PC-3 (cell line): ENCODE measurements at regions not wholly inside any gene's neighbourhood (a gene's known extent, or its start where the extent isn't known, plus 50 kb on each side); places are given as distances from the start of the nearest gene placed in this dataset.
A peak's percentile ranks its signal among the peaks of the same experiment; 100 is the strongest.

Experiments
- ATAC-seq: fragments of 200-7000 bp; cut with Tn5 transposase; 2 replicates; pipeline ENCODE4 v1.9.1; 2020; ENCODE audit warnings: mild to moderate bottlenecking, moderate library complexity
- BruUV-seq: library from RNA; stranded (reverse); fragments of 400-500 nt; replicated peaks from 2 replicates; lab custom pipeline; 2021; lab: Mats Ljungman, UMichigan
- CTCF ChIA-PET: fragments of 300-600 bp; sonication (Branson Sonifier 250); formaldehyde crosslinking; loops from one replicate; lab custom pipeline; 2022; ENCODE audit warnings: antibody characterized with exemption; lab: Charles Lee
- POLR2A ChIA-PET: fragments of 300-600 bp; sonication (Branson Sonifier 250); formaldehyde crosslinking; loops from one replicate; lab custom pipeline; 2022; ENCODE audit warnings: antibody characterized with exemption; ENCODE audit not compliant: unreplicated experiment; lab: Charles Lee
- DNase-seq: peaks from one replicate; pipeline ENCODE4 v3.0.0-alpha.2; 2015
- H2AFZ ChIP-seq: fragments of 300-600 bp; sonication (generic); 2 replicates; pipeline ENCODE4 v1.6.0; 2016; ENCODE audit warnings: antibody characterized with exemption, low read length
- H3F3A ChIP-seq: fragments of 300-600 bp; sonication (generic); one replicate; pipeline ENCODE4 v1.6.0; 2017; ENCODE audit warnings: antibody characterized with exemption, low read length, control low read depth, mild to moderate bottlenecking; ENCODE audit not compliant: unreplicated experiment
- H3K27ac ChIP-seq: fragments of 300-600 bp; sonication (generic); 2 replicates; pipeline ENCODE4 v1.5.1; 2016; ENCODE audit warnings: mild to moderate bottlenecking, low read length
- H3K27me3 ChIP-seq: fragments of 300-600 bp; sonication (generic); 2 replicates; pipeline ENCODE4 v1.6.1; 2016; ENCODE audit warnings: low read length, mixed read lengths
- H3K36me3 ChIP-seq: fragments of 300-600 bp; sonication (generic); 2 replicates; pipeline ENCODE4 v1.6.1; 2016; ENCODE audit warnings: low read depth, mixed run types, low read length, mixed read lengths
- H3K4me1 ChIP-seq: fragments of 300-600 bp; sonication (generic); 2 replicates; pipeline ENCODE4 v1.5.1; 2016; ENCODE audit warnings: low read length; ENCODE audit not compliant: insufficient read depth
- H3K4me2 ChIP-seq: fragments of 300-600 bp; sonication (generic); 2 replicates; pipeline ENCODE4 v1.6.0; 2016; ENCODE audit warnings: low read length
- H3K4me3 ChIP-seq: fragments of 300-600 bp; sonication (generic); 2 replicates; pipeline ENCODE4 v1.5.1; 2016; ENCODE audit warnings: mild to moderate bottlenecking, low read length, mixed read lengths
- H3K79me2 ChIP-seq: fragments of 300-600 bp; sonication (generic); 2 replicates; pipeline ENCODE4 v1.6.1; 2017; ENCODE audit warnings: low read length, mixed read lengths
- H3K9ac ChIP-seq: fragments of 300-600 bp; sonication (generic); 2 replicates; pipeline ENCODE4 v1.6.0; 2016; ENCODE audit warnings: mild to moderate bottlenecking, low read length
- H3K9me2 ChIP-seq: fragments of 300-600 bp; sonication (generic); replicated peaks from 2 replicates; pipeline ENCODE4 v1.6.1; 2016; ENCODE audit warnings: mixed run types, low read length, mixed read lengths
- H3K9me3 ChIP-seq: fragments of 300-600 bp; sonication (generic); 2 replicates; pipeline ENCODE4 v1.6.1; 2016; ENCODE audit warnings: low read length, mixed read lengths
- H4K20me1 ChIP-seq: fragments of 300-600 bp; sonication (generic); 2 replicates; pipeline ENCODE4 v1.6.1; 2016; ENCODE audit warnings: low read length, mixed read lengths
- CTCF ChIP-seq: fragments of 300-600 bp; sonication (generic); conservative IDR thresholded peaks from 2 replicates; pipeline ENCODE4 v1.5.1; 2017; ENCODE audit warnings: antibody characterized with exemption, low read depth, mild to moderate bottlenecking, low read length
- EZH2 ChIP-seq: fragments of 300-600 bp; sonication (generic); IDR thresholded peaks from one replicate; pipeline ENCODE4 v1.6.1; 2017; ENCODE audit warnings: antibody characterized with exemption, mild to moderate bottlenecking, low read length; ENCODE audit not compliant: unreplicated experiment
- EZH2phosphoT487 ChIP-seq: fragments of 300-600 bp; sonication (generic); IDR thresholded peaks from 2 replicates; pipeline ENCODE4 v1.6.1; 2018; ENCODE audit warnings: mild to moderate bottlenecking, antibody characterized with exemption, low read length, borderline replicate concordance
- intact Hi-C: fragments of 100-400 bp; cut with micrococcal nuclease; formaldehyde crosslinking; loops from 2 replicates; pipeline ENCODE4 v1.9.0; 2023

- H3K27me3 ChIP-seq = no peaks in the 10 kb centered on the region
- H4K20me1 ChIP-seq = no peaks in the 10 kb centered on the region
- no peaks in the 10 kb centered on the region for H3K79me2 ChIP-seq
- H3K9me2 ChIP-seq = peaks cover 8% of the 10 kb centered on the region; the same call in 1 of the 2 replicates
- H3K9me3 ChIP-seq = no peaks in the 10 kb centered on the region
- H3F3A ChIP-seq = no peaks in the 10 kb centered on the region
- H3K27ac ChIP-seq = peak overlapping the region; percentile 56
- H3K4me1 ChIP-seq = peaks cover 32% of the 10 kb centered on the region
- no peak overlapping the region for H3K4me3 ChIP-seq
- POLR2A ChIA-PET = no interaction called here
- intact Hi-C loops = loop anchor here (1.0 kb wide), 4 partner anchors 15 to 94 kb away; no protein-coding TSS in a partner anchor
- CTCF ChIA-PET = interaction anchor here (0.7 kb wide), 1 partner anchor 22 kb away, joined by 3 read pairs; no protein-coding TSS in a partner anchor
- H2AFZ ChIP-seq = no peak overlapping the region
- TF ChIP-seq EZH2 (no peak), CTCF (no peak), EZH2phosphoT487 (no peak)
- H3K9ac ChIP-seq = no peak overlapping the region
- H3K4me2 ChIP-seq = peak overlapping the region; percentile 24
- H3K36me3 ChIP-seq = no peaks in the 10 kb centered on the region
- ATAC-seq = peak; percentile 79
- peak; percentile 95 for DNase-seq
- BruUV-seq = no TSS peak
Measured at GRCh38 chr14:55847766-55848165, 267.8 kb downstream of the KTN1 start.

GRCh38 chr14:55848964-55849363 is 269.0 kb downstream of the KTN1 start:
- Histone ChIP-seq H3K27ac (no peak overlapping the region), H3K4me2 (no peak overlapping the region), H3K9ac (no peak overlapping the region), H3K4me3 (no peak overlapping the region), H3K4me1 (peaks cover 32% of the 10 kb centered on the region), H3K79me2 (no peaks in the 10 kb centered on the region), H3K9me3 (no peaks in the 10 kb centered on the region), H4K20me1 (no peaks in the 10 kb centered on the region), H2AFZ (no peak overlapping the region), H3K27me3 (no peaks in the 10 kb centered on the region), H3F3A (no peaks in the 10 kb centered on the region), H3K36me3 (no peaks in the 10 kb centered on the region), H3K9me2 (peaks cover 8% of the 10 kb centered on the region; the same call in 1 of the 2 replicates)
- intact Hi-C loops = no loop called here
- POLR2A ChIA-PET = no interaction called here
- TF ChIP-seq CTCF = no peak
- no TSS peak for BruUV-seq
- CTCF ChIA-PET = no interaction called here
- ATAC-seq (no peak), DNase-seq (no peak)

GRCh38 chr14:55849833-55850232 is 268.4 kb upstream of the PELI2 start:
- Histone ChIP-seq H2AFZ (no peak overlapping the region), H3K4me1 (peaks cover 32% of the 10 kb centered on the region), H3K27ac (no peak overlapping the region), H3K36me3 (no peaks in the 10 kb centered on the region), H3K4me2 (no peak overlapping the region), H3F3A (no peaks in the 10 kb centered on the region), H3K79me2 (no peaks in the 10 kb centered on the region), H3K27me3 (no peaks in the 10 kb centered on the region), H4K20me1 (no peaks in the 10 kb centered on the region), H3K4me3 (no peak overlapping the region), H3K9ac (no peak overlapping the region), H3K9me3 (no peaks in the 10 kb centered on the region), H3K9me2 (peaks cover 8% of the 10 kb centered on the region; the same call in 1 of the 2 replicates)
- no peak for ATAC-seq
- no peak for DNase-seq
- TF ChIP-seq EZH2 (no peak), CTCF (no peak), EZH2phosphoT487 (no peak)
- CTCF ChIA-PET = no interaction called here
- POLR2A ChIA-PET = interaction anchor here (0.5 kb wide), 1 partner anchor 9 kb away, joined by 3 read pairs; no protein-coding TSS in a partner anchor
- intact Hi-C loops = loop anchor here (2.0 kb wide), 1 partner anchor 17 kb away; no protein-coding TSS in a partner anchor
- BruUV-seq = no TSS peak
